ENCODE measurements at regions not wholly inside any gene's neighbourhood (a gene's known extent, or its start where the extent isn't known, plus 50 kb on each side); places are given as distances from the start of the nearest gene placed in this dataset.
"Not testable (repeated sequence)": the region's sequence is repeated elsewhere in the genome, so short reads cannot be mapped to it uniquely, and the experiment has no call there.

- DNase-seq (ENCODE audit: extremely low read depth, low read depth) = no peak
- no peak for TF ChIP-seq CTCF (IDR thresholded peaks at IDR 0.05; ENCODE audit: low read depth, low read length, missing control alignments)
Measured at GRCh38 chr10:42992156-42992956, 84.5 kb upstream of the RET start.

GRCh38 chr10:42992957-42993390, 83.9 kb upstream of the RET start:
- no peak for DNase-seq (ENCODE audit: extremely low read depth, low read depth)
- no peak overlapping the region for H3K4me3 ChIP-seq (replicated peaks; ENCODE audit: low read depth, low read length)
- TF ChIP-seq CTCF (IDR thresholded peaks at IDR 0.05; ENCODE audit: low read depth, low read length, missing control alignments) = no peak

More at GRCh38 chr10:42992156-42992956, 84.5 kb upstream of the RET start:
- H3K4me3 ChIP-seq (replicated peaks; ENCODE audit: low read depth, low read length) = no peak overlapping the region

- DNase-seq (ENCODE audit: extremely low read depth, low read depth); H3K4me3 ChIP-seq (replicated peaks; ENCODE audit: low read depth, low read length): not testable (repeated sequence)
Measured at GRCh38 chr10:42994909-42995308, 82.0 kb upstream of the RET start.

- TF ChIP-seq CTCF (IDR thresholded peaks at IDR 0.05; ENCODE audit: low read depth, low read length, missing control alignments) = no peak
- no peak overlapping the region for H3K4me3 ChIP-seq (replicated peaks; ENCODE audit: low read depth, low read length)
- DNase-seq (ENCODE audit: extremely low read depth, low read depth) = no peak
Measured at GRCh38 chr10:42995537-42995936, 81.3 kb upstream of the RET start.

DNA sequence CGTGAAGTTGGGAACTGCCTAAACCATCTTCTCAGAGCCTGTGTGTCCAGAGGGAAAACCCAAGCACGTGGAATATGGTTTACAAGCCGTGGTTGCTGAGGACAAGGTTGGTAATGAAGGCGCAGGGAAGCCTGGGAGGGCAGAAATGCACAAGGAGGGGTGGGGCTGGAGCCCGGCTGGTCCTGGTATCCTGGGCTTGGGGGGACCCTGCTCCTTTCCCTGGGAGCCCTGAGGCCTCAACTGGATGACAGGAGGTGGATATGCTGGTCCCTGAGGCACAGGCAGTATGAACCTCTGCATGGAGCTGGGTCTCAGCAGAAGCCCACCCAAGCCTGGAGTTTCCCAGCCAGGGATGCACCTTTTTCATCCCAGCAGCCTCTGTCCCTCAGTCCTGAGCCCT, 80.3 kb upstream of the RET start:
- H3K4me3 ChIP-seq (replicated peaks; ENCODE audit: low read depth, low read length) = no peak overlapping the region
- DNase-seq (ENCODE audit: extremely low read depth, low read depth) = no peak
- TF ChIP-seq CTCF (IDR thresholded peaks at IDR 0.05; ENCODE audit: low read depth, low read length, missing control alignments) = no peak

DNA sequence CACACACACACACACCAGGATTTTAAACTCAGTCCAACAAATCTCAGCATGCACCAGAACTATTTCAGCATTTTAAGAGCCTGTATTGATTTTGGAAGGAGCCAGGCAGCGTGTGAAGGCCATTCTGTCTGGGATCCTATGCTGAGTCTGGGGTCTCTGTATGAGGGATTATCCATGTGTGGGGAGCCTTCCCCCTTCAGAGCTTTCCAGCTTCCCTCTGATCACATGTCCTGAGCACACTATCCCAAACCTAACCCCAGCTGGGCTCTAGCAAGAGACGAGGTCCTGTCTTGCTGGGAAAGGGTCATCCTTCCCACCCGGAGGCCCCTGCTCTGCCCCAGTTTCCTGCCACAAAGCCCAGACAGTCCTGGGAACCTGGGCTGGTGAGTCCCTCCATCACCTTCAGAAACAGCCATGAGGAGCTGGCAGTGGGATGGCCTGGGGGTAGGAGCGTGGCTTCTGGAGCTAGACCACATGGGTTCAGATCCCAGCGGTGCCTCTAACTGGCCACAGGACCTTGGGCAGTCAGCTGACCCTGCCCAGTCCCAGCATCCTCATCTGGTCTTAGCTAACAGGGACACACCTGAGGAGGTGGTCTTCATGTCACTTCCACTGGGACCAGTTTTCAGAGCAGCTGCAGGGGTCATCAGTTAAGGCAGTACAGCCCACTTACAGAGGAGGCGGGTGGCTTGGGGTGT, 79.6 kb upstream of the RET start:
- H3K4me3 ChIP-seq (replicated peaks; ENCODE audit: low read depth, low read length) = no peak overlapping the region
- TF ChIP-seq CTCF (IDR thresholded peaks at IDR 0.05; ENCODE audit: low read depth, low read length, missing control alignments) = no peak
- no peak for DNase-seq (ENCODE audit: extremely low read depth, low read depth)

DNA sequence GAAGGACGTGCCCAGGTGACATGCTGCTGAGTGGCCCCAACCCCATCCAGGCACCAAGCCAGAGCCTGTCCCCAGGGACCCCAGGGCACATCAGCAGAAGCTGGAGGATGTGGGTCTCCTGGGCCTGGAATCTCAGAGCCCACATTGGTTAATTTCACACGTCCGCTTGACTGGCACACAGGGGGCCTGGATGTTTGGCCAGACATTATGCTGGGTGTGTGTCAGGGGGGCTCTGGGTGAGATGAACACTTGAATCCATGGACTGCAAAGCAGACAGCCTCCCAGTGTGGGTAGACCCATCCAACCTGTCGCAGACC, 79.1 kb upstream of the RET start:
- no peak for DNase-seq (ENCODE audit: extremely low read depth, low read depth)
- no peak for TF ChIP-seq CTCF (IDR thresholded peaks at IDR 0.05; ENCODE audit: low read depth, low read length, missing control alignments)
- H3K4me3 ChIP-seq (replicated peaks; ENCODE audit: low read depth, low read length) = no peak overlapping the region

Data from HFF-Myc (cell line).